NCI-H2107 treated with DMSO at 0.1 percent for 48 hours (cell line): ENCODE measurements at regions not wholly inside any gene's neighbourhood (a gene's known extent, or its start where the extent isn't known, plus 50 kb on each side); places are given as distances from the start of the nearest gene placed in this dataset.
A peak's percentile ranks its signal among the peaks of the same experiment; 100 is the strongest.
"Not testable (repeated sequence)": the region's sequence is repeated elsewhere in the genome, so short reads cannot be mapped to it uniquely, and the experiment has no call there.

Experiments
- DNase-seq: peaks from one replicate; lab custom pipeline; 2025; ENCODE audit not compliant: unreplicated experiment; lab: John Stamatoyannopoulos, UW

- DNase-seq = no peak
Observed at GRCh38 chr6:56904068-56904467, 50.8 kb upstream of the BEND6 start.

- peak; percentile 1 for DNase-seq
Observed at GRCh38 chr6:56902641-56903464, 52.1 kb upstream of the BEND6 start.

- DNase-seq = no peak
Observed at GRCh38 chr6:56900784-56901183, 54.1 kb upstream of the BEND6 start.

GRCh38 chr6:56899753-56900152, 55.2 kb upstream of the BEND6 start:
- no peak for DNase-seq

GRCh38 chr6:56899311-56899710, 55.6 kb upstream of the BEND6 start:
- DNase-seq = no peak

- DNase-seq = no peak
Observed at GRCh38 chr6:56897789-56898529, 56.9 kb upstream of the BEND6 start.

- DNase-seq = no peak
Observed at GRCh38 chr6:56891754-56892153, 63.2 kb upstream of the BEND6 start.

- no peak for DNase-seq
Observed at GRCh38 chr6:56890683-56891429, 64.1 kb upstream of the BEND6 start.

- no peak for DNase-seq
Observed at GRCh38 chr6:56890066-56890465, 64.8 kb upstream of the BEND6 start.

- DNase-seq = no peak
Observed at GRCh38 chr6:56889492-56889891, 65.4 kb upstream of the BEND6 start.

GRCh38 chr6:56888687-56889086, 66.2 kb upstream of the BEND6 start:
- no peak for DNase-seq

- no peak for DNase-seq
Observed at GRCh38 chr6:56887086-56887485, 67.8 kb upstream of the BEND6 start.

- no peak for DNase-seq
Observed at GRCh38 chr6:56877922-56878321, 77.0 kb upstream of the BEND6 start.

- DNase-seq = no peak
Observed at GRCh38 chr6:56875961-56876360, 78.9 kb upstream of the BEND6 start.

GRCh38 chr6:56875523-56875922, 79.4 kb upstream of the BEND6 start:
- DNase-seq = no peak

GRCh38 chr6:56874328-56874727, 80.6 kb upstream of the BEND6 start:
- no peak for DNase-seq

GRCh38 chr6:56870053-56870452, 84.9 kb upstream of the BEND6 start:
- not testable (repeated sequence) for DNase-seq

- DNase-seq = no peak
Observed at GRCh38 chr6:56869346-56869745, 85.6 kb upstream of the BEND6 start.

- DNase-seq = no peak
Observed at GRCh38 chr6:56868687-56869086, 86.2 kb upstream of the BEND6 start.

GRCh38 chr6:56866917-56867522, 87.9 kb upstream of the BEND6 start:
- no peak for DNase-seq
